ENCODE measurements at regions not wholly inside any gene's neighbourhood (a gene's known extent, or its start where the extent isn't known, plus 50 kb on each side); places are given as distances from the start of the nearest gene placed in this dataset.

GRCh38 chr13:89238496-89238895, 1567.3 kb downstream of the SLITRK5 start:
- TF ChIP-seq, protein P1, sequence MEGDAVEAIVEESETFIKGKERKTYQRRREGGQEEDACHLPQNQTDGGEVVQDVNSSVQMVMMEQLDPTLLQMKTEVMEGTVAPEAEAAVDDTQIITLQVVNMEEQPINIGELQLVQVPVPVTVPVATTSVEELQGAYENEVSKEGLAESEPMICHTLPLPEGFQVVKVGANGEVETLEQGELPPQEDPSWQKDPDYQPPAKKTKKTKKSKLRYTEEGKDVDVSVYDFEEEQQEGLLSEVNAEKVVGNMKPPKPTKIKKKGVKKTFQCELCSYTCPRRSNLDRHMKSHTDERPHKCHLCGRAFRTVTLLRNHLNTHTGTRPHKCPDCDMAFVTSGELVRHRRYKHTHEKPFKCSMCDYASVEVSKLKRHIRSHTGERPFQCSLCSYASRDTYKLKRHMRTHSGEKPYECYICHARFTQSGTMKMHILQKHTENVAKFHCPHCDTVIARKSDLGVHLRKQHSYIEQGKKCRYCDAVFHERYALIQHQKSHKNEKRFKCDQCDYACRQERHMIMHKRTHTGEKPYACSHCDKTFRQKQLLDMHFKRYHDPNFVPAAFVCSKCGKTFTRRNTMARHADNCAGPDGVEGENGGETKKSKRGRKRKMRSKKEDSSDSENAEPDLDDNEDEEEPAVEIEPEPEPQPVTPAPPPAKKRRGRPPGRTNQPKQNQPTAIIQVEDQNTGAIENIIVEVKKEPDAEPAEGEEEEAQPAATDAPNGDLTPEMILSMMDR (IDR thresholded peaks at IDR 0.05), result no peak
- no peak for TF ChIP-seq POLR2A (IDR thresholded peaks at IDR 0.05)

Measured in thyroid gland (tissue), 4 donors.